Sigmoid colon (tissue), 4 donors: ENCODE measurements at regions not wholly inside any gene's neighbourhood (a gene's known extent, or its start where the extent isn't known, plus 50 kb on each side); places are given as distances from the start of the nearest gene placed in this dataset.

Source experiments
- CTCF ChIP-seq, 4 experiments: fragments of 450-650 bp in 3 of 4; fragments of 200-600 bp in 1 of 4; IDR thresholded peaks; one replicate each; pipeline ENCODE4 v1.5.1; 2016 to 2019; ENCODE audit warnings: antibody characterized with exemption in 4 of 4, mild to moderate bottlenecking in 3 of 4, moderate library complexity in 2 of 4
- EP300 ChIP-seq, 4 donors: sonication (generic); formaldehyde crosslinking; IDR thresholded peaks; one replicate each; pipeline ENCODE4 v1.6.1; 2017; ENCODE audit warnings: antibody characterized with exemption in 4 of 4

GRCh38 chr7:42834676-42835075 is 77.2 kb downstream of the C7orf25 start:
- TF ChIP-seq CTCF (IDR thresholded peaks at IDR 0.05): no peak
- TF ChIP-seq EP300 (IDR thresholded peaks at IDR 0.05): no peak
